CD14-positive monocyte (primary cell): ENCODE measurements at regions not wholly inside any gene's neighbourhood (a gene's known extent, or its start where the extent isn't known, plus 50 kb on each side); places are given as distances from the start of the nearest gene placed in this dataset.

Experiments
- DNase-seq, 3 donors: peaks; one replicate each; pipeline ENCODE4 v3.0.0-alpha.2; 2011 to 2022
- H2AFZ ChIP-seq: 2 replicates; pipeline ENCODE4 v1.6.0; 2012; ENCODE audit warnings: mild to moderate bottlenecking, low read depth, low read length, inconsistent platforms; ENCODE audit not compliant: insufficient read depth, poor library complexity, severe bottlenecking
- H3K27ac ChIP-seq, 2 donors: 1 replicate in 1 of 2; 2 replicates in 1 of 2; pipeline ENCODE4 v1.5.1; 2012 to 2013; ENCODE audit warnings: low read length in 2 of 2, control low read depth in 1 of 2, inconsistent platforms in 1 of 2, low read depth in 1 of 2, mild to moderate bottlenecking in 1 of 2
- H3K27me3 ChIP-seq, 2 donors: one replicate each; pipeline versions ENCODE4 v1.6.0 to v1.6.1; 2011 to 2013; ENCODE audit warnings: low read length in 2 of 2; ENCODE audit not compliant: control insufficient read depth in 2 of 2, insufficient read depth in 2 of 2
- H3K36me3 ChIP-seq, 2 donors: replicated peaks in 1 of 2; 1 replicate in 1 of 2; 2 replicates in 1 of 2; pipeline versions ENCODE4 v1.5.1 to v1.6.1; 2012 to 2013; ENCODE audit warnings: low read length in 2 of 2, control low read depth in 1 of 2, inconsistent platforms in 1 of 2, mild to moderate bottlenecking in 1 of 2; ENCODE audit not compliant: insufficient read depth in 2 of 2, control insufficient read depth in 1 of 2
- H3K4me1 ChIP-seq, 2 donors: 1 replicate in 1 of 2; 2 replicates in 1 of 2; pipeline versions ENCODE4 v1.5.1 to v1.6.1; 2012 to 2013; ENCODE audit warnings: low read length in 2 of 2, control low read depth in 1 of 2, inconsistent platforms in 1 of 2, mild to moderate bottlenecking in 1 of 2, moderate library complexity in 1 of 2; ENCODE audit not compliant: insufficient read depth in 2 of 2, control insufficient read depth in 1 of 2
- H3K4me2 ChIP-seq: replicated peaks from 2 replicates; pipeline ENCODE3; 2012; ENCODE audit warnings: low read length, moderate library complexity, mild to moderate bottlenecking; ENCODE audit not compliant: poor library complexity, severe bottlenecking; ENCODE audit errors: extremely low read depth
- H3K4me3 ChIP-seq, 3 experiments: fragments of 200-600 bp in 1 of 3; sonication (generic) in 1 of 3; replicated peaks in 1 of 3; 1 replicate in 2 of 3; 2 replicates in 1 of 3; pipeline ENCODE4 v1.5.1; 2011 to 2013; ENCODE audit warnings: low read length in 3 of 3, mild to moderate bottlenecking in 3 of 3, control low read depth in 2 of 3, low read depth in 2 of 3, inconsistent platforms in 1 of 3, moderate library complexity in 1 of 3
- H3K79me2 ChIP-seq: 2 replicates; pipeline ENCODE4 v1.6.0; 2012; ENCODE audit warnings: mild to moderate bottlenecking, control low read depth, inconsistent platforms, low read length, moderate library complexity; ENCODE audit not compliant: insufficient read depth
- H3K9ac ChIP-seq: 2 replicates; pipeline ENCODE4 v1.6.0; 2017; ENCODE audit warnings: low read length, mild to moderate bottlenecking; ENCODE audit not compliant: insufficient read depth, poor library complexity, severe bottlenecking
- H3K9me3 ChIP-seq, 2 donors: replicated peaks in 1 of 2; 1 replicate in 1 of 2; 2 replicates in 1 of 2; pipeline versions ENCODE4 v1.5.1 to v1.6.1; 2012 to 2013; ENCODE audit warnings: low read length in 2 of 2, control low read depth in 1 of 2; ENCODE audit not compliant: control insufficient read depth in 1 of 2, insufficient read depth in 1 of 2
- H4K20me1 ChIP-seq: 2 replicates; pipeline ENCODE4 v1.6.0; 2012; ENCODE audit warnings: mild to moderate bottlenecking, low read length, control low read depth, moderate library complexity; ENCODE audit not compliant: insufficient read depth
- H3K27ac Mint-ChIP-seq, 7 donors: one replicate each; pipeline ENCODE4 v1.8.0; 2020; ENCODE audit warnings: mild to moderate bottlenecking in 7 of 7, mixed read lengths in 7 of 7, moderate library complexity in 6 of 7, inconsistent platforms in 2 of 7
- H3K27me3 Mint-ChIP-seq, 3 donors: one replicate each; pipeline ENCODE4 v1.8.0; 2021 to 2022; ENCODE audit warnings: low read depth in 3 of 3, mild to moderate bottlenecking in 3 of 3, mixed read lengths in 3 of 3, moderate library complexity in 3 of 3, inconsistent platforms in 1 of 3
- H3K36me3 Mint-ChIP-seq, 2 donors: one replicate each; pipeline ENCODE4 v1.8.0; 2020; ENCODE audit warnings: mixed read lengths in 2 of 2, inconsistent platforms in 1 of 2, mild to moderate bottlenecking in 1 of 2
- H3K4me1 Mint-ChIP-seq: one replicate; pipeline ENCODE4 v1.8.0; 2020; ENCODE audit warnings: mild to moderate bottlenecking, mixed read lengths
- H3K4me3 Mint-ChIP-seq, 2 donors: one replicate each; pipeline ENCODE4 v1.8.0; 2020; ENCODE audit warnings: mild to moderate bottlenecking in 2 of 2, mixed read lengths in 2 of 2, moderate library complexity in 1 of 2
- H3K9me3 Mint-ChIP-seq, 7 donors: one replicate each; pipeline ENCODE4 v1.8.0; 2020 to 2022; ENCODE audit warnings: mixed read lengths in 7 of 7, mild to moderate bottlenecking in 6 of 7, moderate library complexity in 6 of 7, inconsistent platforms in 2 of 7
- WGBS: methylation state at CpG from one replicate; pipeline ENCODE4 v1.1.5; 2013; ENCODE audit warnings: missing lambda C conversion rate; ENCODE audit not compliant: insufficient coverage; 5-methylcytosine and 5-hydroxymethylcytosine counted together
- intact Hi-C, 2 donors: fragments of 100-400 bp; cut with micrococcal nuclease; formaldehyde crosslinking; loops; one replicate each; pipeline versions ENCODE4 v1.15.0 to v1.15.1; 2023
- TF ChIP-seq, protein P1 (sequence below): fragments of 200-600 bp; IDR thresholded peaks from one replicate; pipeline ENCODE4 v1.8.0; 2022; ENCODE audit warnings: antibody characterized with exemption, mild to moderate bottlenecking

DNA sequence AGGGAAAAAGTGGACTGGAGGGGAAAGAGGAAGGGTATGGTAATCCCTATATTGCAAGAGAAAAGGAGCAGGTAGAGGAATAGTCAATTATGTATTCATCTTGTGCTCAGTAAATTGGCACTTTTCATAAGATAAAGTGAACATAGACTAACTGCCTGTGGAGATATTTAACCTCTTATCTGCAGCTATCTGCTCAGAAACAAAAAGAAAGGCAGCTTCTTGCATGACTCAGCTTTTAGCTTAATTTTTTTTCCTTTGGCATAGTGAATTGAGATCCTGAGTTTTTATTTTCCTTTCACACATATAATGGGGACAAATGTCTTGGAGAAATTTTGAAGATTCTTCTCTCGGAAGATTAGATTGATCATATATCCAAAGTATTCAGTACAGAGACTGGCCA lies 127.6 kb upstream of the F3 start:
- TF ChIP-seq, protein P1, sequence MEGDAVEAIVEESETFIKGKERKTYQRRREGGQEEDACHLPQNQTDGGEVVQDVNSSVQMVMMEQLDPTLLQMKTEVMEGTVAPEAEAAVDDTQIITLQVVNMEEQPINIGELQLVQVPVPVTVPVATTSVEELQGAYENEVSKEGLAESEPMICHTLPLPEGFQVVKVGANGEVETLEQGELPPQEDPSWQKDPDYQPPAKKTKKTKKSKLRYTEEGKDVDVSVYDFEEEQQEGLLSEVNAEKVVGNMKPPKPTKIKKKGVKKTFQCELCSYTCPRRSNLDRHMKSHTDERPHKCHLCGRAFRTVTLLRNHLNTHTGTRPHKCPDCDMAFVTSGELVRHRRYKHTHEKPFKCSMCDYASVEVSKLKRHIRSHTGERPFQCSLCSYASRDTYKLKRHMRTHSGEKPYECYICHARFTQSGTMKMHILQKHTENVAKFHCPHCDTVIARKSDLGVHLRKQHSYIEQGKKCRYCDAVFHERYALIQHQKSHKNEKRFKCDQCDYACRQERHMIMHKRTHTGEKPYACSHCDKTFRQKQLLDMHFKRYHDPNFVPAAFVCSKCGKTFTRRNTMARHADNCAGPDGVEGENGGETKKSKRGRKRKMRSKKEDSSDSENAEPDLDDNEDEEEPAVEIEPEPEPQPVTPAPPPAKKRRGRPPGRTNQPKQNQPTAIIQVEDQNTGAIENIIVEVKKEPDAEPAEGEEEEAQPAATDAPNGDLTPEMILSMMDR = no peak
- intact Hi-C loops = no loop called here
- H3K27ac ChIP-seq = no peak overlapping the region
- H3K9me3 Mint-ChIP-seq = peaks cover 0 to 4% (median 0%) of the 10 kb centered on the region in 7 donors
- WGBS = no CpG with 5 or more reads among the region's 1 CpG
- H3K4me1 ChIP-seq = peaks cover 2 to 8% of the 10 kb centered on the region in 2 donors
- H3K4me2 ChIP-seq = no peak overlapping the region
- no peak overlapping the region for H3K27ac Mint-ChIP-seq
- H3K4me3 ChIP-seq = no peak overlapping the region
- no peaks in the 10 kb centered on the region for H3K36me3 ChIP-seq
- H3K79me2 ChIP-seq = no peaks in the 10 kb centered on the region
- H3K9ac ChIP-seq = no peak overlapping the region
- no peaks in the 10 kb centered on the region for H3K36me3 Mint-ChIP-seq
- no peak overlapping the region for H3K4me3 Mint-ChIP-seq
- no peaks in the 10 kb centered on the region for H3K9me3 ChIP-seq
- H4K20me1 ChIP-seq = no peaks in the 10 kb centered on the region
- H3K27me3 ChIP-seq = no peaks in the 10 kb centered on the region
- DNase-seq = no peak
- peaks cover 11% of the 10 kb centered on the region for H3K4me1 Mint-ChIP-seq
- H3K27me3 Mint-ChIP-seq = no peaks in the 10 kb centered on the region
- no peak overlapping the region for H2AFZ ChIP-seq

GRCh38 chr1:94668528-94668927 lies 127.0 kb upstream of the F3 start:
- H3K4me1 Mint-ChIP-seq = peaks cover 8% of the 10 kb centered on the region
- Histone ChIP-seq H3K9me3 (no peaks in the 10 kb centered on the region), H3K4me1 (peaks cover 0 to 4% of the 10 kb centered on the region in 2 donors), H3K27me3 (no peaks in the 10 kb centered on the region), H3K79me2 (no peaks in the 10 kb centered on the region), H3K36me3 (no peaks in the 10 kb centered on the region), H3K4me3 (no peak overlapping the region), H3K4me2 (no peak overlapping the region), H3K27ac (no peak overlapping the region), H4K20me1 (no peaks in the 10 kb centered on the region), H3K9ac (no peak overlapping the region), H2AFZ (no peak overlapping the region)
- no peaks in the 10 kb centered on the region for H3K27me3 Mint-ChIP-seq
- H3K36me3 Mint-ChIP-seq = no peaks in the 10 kb centered on the region
- TF ChIP-seq, protein P1 = no peak
- no peak overlapping the region for H3K4me3 Mint-ChIP-seq
- intact Hi-C loops = no loop called here
- H3K27ac Mint-ChIP-seq = no peak overlapping the region
- WGBS = no CpG with 5 or more reads among the region's 3 CpGs
- DNase-seq = no peak
- peaks cover 0 to 4% (median 0%) of the 10 kb centered on the region in 7 donors for H3K9me3 Mint-ChIP-seq
